SK-N-DZ (cell line): ENCODE measurements at regions not wholly inside any gene's neighbourhood (a gene's known extent, or its start where the extent isn't known, plus 50 kb on each side); places are given as distances from the start of the nearest gene placed in this dataset.

ENCODE experiments used
- DNase-seq: peaks from one replicate; pipeline ENCODE4 v3.0.0-alpha.2; 2015; ENCODE audit warnings: low spot score

- no peak for DNase-seq
Observed at GRCh38 chr20:40449974-40450616, 238.9 kb downstream of the MAFB start.

GRCh38 chr20:40449144-40449690, 239.8 kb downstream of the MAFB start:
- DNase-seq = no peak

- DNase-seq = no peak
Observed at GRCh38 chr20:40446888-40447287, 242.1 kb downstream of the MAFB start.

GRCh38 chr20:40444516-40444915, 244.5 kb downstream of the MAFB start:
- DNase-seq = no peak

GRCh38 chr20:40443753-40444152, 245.3 kb downstream of the MAFB start:
- DNase-seq = peak; percentile 42

- no peak for DNase-seq
Observed at GRCh38 chr20:40442181-40442963, 246.7 kb downstream of the MAFB start.

GRCh38 chr20:40441771-40442170, 247.3 kb downstream of the MAFB start:
- DNase-seq = no peak

GRCh38 chr20:40438161-40438830, 250.7 kb downstream of the MAFB start:
- DNase-seq = no peak

- no peak for DNase-seq
Observed at GRCh38 chr20:40436011-40436410, 253.0 kb downstream of the MAFB start.

GRCh38 chr20:40435146-40435895, 253.7 kb downstream of the MAFB start:
- DNase-seq = no peak

GRCh38 chr20:40434122-40434521, 254.9 kb downstream of the MAFB start:
- no peak for DNase-seq

GRCh38 chr20:40433341-40433861, 255.6 kb downstream of the MAFB start:
- no peak for DNase-seq

GRCh38 chr20:40431611-40432010, 257.4 kb downstream of the MAFB start:
- no peak for DNase-seq

GRCh38 chr20:40431112-40431511, 257.9 kb downstream of the MAFB start:
- DNase-seq = no peak

- no peak for DNase-seq
Observed at GRCh38 chr20:40427026-40427425, 262.0 kb downstream of the MAFB start.

- no peak for DNase-seq
Observed at GRCh38 chr20:40424695-40425094, 264.3 kb downstream of the MAFB start.

GRCh38 chr20:40422656-40423055, 266.4 kb downstream of the MAFB start:
- DNase-seq = no peak

- DNase-seq = no peak
Observed at GRCh38 chr20:40416274-40416673, 272.8 kb downstream of the MAFB start.

- no peak for DNase-seq
Observed at GRCh38 chr20:40414843-40415615, 274.0 kb downstream of the MAFB start.

- DNase-seq = no peak
Observed at GRCh38 chr20:40410028-40410427, 279.0 kb downstream of the MAFB start.

GRCh38 chr20:40397467-40397866, 291.6 kb downstream of the MAFB start:
- DNase-seq = no peak
